GDM1 (cell line): ENCODE measurements at regions not wholly inside any gene's neighbourhood (a gene's known extent, or its start where the extent isn't known, plus 50 kb on each side); places are given as distances from the start of the nearest gene placed in this dataset.

Experiments used
- DNase-seq: peaks from one replicate; lab custom pipeline; 2025; lab: John Stamatoyannopoulos, UW

DNA sequence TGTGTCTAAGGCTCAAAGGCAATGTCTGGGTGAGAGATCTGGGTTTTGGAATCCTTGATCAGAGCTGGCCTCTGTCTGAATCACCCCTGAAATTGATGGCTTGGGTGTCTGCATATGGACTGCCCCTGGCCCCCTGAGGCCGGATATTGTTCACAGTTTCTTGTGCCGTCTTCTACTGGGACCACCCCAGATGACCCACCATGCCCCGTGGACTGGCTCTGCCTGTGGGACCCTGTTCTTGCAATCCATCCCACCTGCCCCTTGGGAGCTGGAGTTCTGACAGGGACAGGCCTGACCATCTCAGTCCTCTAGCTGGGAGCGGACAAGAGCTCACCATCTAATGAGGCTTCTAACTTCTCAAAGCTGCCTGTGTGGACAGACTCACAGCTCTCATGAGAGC is 119.9 kb downstream of the FAM43A start:
- DNase-seq, result no peak

DNA sequence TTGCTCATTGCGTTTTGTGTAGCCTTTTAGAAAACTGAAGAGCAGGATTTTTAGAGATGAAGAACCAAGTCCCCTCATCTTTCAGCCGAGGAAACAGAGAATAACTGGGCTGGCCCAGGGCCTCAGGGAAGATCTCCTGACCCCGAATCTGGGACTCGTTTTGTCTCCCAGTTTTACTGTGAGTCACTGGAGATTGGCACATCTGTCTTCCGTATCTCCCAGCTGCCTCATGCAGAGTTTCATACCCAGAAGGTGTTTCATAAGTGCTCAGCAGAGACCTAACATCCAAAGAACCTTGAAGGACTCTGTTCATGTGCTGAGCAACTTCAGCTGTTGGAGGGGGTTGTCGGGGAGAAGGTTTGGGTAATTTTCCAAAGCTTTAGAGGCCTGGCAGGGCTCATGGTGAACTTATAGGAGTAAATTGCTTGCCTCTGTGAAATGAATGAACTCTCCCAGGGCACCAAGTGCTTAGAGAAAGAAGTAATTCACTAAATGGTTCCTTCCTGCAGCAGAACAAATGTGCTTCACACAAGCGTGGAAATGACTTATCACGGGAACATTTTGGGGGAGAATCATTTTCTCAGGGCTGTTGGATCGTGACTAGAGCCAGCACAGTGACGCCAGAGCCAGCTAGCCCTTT is 121.4 kb downstream of the FAM43A start:
- no peak for DNase-seq

DNA sequence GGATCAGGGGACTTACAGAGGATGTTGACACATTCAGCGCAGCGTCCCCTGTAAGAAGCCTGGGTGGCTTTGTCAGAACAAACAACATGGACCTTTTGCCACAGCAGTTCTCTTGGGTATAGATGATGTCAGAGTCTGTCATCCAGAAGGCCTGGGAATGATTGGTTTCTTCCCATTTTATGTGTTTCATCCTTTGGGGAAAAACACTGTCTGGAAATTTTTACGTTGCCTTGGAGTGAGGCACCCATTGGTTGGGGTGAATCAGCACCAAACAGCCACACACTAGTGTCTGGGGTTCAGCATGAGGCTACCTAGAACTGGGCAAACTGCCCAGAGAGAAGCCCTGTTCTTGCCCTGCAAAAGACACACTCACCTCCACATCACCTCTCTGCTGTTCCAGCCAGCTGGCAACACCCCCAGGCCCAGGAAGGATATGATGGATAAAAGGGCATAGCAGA is 123.0 kb downstream of the FAM43A start:
- DNase-seq, result no peak

DNA sequence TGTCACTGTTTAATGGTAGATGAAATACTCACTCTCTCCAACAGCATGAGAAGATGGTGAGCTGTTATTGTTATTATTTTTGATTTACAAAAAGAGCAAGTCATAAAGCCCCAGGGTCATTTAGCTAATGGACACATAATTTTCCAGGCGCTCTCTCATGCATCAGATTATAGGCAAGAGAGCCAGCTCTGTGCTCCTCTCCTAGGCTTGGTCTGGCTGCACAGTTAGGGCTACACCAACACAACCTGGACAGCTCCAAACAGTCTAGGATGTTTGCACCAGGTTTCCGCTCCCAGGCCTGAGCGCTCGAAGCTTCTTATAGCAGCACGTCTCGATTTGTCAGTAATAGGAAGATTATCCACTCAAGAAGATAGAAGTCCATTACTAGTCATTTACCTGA is 123.7 kb downstream of the FAM43A start:
- DNase-seq, result no peak

DNA sequence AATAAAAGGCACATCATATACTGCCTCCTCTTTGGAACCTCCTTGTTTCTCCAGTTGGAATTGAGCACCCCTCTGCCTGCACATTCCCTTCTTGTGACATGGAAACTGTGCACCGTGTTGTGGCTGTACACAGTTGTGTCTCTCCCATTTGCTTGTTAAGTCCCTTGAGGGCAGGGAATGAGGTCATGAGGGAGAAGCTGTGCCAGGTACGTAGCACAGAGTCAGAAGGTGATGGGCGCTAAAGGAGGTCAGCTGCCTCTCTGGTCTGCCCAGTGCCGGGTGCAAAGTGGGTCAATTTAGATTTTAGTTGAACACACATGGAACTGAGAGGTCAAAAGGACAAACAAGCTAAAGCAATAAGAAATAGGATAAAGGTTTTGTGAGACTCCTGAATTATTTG is 124.4 kb downstream of the FAM43A start:
- DNase-seq, result no peak

DNA sequence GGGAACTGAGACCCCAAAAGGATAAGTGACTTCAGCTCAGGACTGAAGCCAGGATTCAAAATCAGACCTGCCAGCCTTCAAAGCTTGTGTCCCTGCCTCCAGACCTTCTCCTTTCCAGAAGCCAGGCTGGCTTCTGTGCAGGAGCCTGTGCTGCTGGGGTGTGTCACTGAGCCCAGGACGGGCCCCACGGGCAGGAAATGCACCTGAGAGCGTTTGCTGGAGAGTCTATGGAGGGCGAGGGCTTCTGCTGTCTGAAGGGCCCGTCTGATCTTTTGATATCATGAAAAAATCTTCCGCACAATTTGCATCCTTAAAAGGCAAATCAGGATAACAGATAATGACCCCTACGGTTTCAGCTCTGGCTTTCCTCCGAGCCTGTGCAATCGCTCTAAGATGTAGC is 125.4 kb downstream of the FAM43A start:
- DNase-seq, result no peak

DNA sequence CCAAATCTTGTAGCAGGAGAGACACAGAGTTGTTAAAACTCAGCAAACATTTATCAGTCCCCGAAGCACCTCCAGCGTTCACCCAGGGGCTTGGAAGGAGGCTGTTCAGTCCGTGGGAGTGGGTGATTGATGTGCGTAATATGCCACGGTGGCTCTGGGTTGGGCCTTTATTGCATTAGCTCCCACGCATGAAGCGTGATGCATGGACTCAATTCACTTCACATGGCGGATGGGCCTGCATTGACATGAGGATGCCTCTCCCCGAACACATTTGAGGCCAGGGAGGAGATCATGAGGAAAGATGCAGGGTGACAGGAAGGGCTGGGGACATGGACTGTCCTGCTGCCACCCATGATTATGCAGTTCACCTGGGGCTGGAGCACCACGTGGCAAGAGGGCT is 126.5 kb downstream of the FAM43A start:
- no peak for DNase-seq

DNA sequence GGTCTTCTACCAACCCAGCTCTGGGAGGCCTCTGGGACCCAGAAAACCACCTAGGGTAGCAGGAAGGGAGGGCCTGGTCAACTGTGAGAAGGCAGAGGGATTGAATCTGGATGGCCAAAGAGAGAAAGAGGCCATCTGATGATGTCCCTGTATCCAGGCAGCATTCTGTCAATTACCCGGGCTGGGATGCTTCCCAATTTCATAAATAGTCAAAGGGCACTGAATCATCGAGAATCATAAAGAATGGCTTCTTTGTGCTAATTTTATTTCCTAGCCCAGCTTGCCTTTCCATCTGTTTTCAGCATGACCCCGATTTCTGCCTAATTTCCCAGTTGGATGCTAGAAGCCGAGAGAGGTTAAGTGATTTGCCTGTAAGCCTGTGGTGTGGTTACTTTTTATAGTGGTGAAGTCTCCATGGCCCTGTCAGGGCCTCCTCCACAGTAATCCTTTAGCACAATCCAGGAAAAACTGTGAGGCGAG is 129.2 kb downstream of the FAM43A start:
- no peak for DNase-seq

DNA sequence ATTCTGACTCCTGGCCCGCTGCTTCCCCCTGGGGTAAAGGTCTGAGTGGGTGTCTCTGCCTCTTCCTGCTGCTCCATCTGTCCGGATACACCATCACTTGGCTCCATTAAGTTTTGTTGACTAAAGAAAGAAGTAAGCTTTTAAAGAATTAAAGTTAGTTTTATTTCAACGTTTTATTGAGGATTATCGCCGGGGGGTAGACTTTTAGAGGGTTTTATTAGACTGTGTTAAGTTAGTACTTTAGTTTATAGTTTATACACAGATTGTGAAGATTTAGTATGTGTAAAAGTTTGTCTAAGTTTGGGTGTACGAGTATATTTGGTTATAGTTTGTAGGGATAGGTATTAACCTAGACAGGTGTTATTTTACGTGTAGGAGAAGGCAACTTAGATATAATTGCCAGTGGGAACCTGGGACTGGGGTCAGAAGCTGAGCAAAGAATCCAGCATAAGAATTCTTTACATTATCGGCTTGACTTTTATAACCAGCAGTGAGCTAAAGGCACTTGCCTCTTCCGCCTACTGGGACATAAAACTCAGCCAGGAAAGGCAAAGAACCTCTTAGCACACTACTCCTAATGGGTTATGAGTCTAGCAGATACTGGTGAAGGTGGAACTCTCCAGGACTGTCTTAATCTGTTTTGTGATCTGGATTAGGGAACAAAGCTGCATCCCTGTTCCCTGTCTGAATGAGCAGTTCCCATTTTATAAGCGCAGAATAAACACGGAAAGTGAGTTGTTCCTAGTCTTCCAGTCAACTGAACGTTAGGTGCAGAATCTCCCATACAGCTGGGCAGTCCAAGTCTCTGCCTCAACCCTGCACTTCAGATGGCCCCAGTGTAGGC is 131.3 kb downstream of the FAM43A start:
- no peak for DNase-seq

DNA sequence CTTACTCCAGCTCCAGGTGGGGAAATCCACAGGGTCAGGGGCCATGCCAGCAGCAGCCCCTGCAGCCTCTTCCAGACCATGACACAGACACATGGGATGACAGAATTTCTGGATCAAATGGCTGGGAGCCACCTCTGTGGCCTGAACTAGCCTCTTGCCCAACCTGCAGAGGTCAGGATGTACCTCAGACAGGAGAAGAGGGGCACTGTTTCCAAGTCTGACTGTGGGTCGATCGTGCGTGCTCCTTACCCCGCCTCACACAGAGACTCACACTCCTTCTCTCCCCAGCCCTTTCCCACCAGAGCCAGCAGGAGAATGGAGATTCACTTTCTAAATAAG is 131.9 kb downstream of the FAM43A start:
- no peak for DNase-seq

DNA sequence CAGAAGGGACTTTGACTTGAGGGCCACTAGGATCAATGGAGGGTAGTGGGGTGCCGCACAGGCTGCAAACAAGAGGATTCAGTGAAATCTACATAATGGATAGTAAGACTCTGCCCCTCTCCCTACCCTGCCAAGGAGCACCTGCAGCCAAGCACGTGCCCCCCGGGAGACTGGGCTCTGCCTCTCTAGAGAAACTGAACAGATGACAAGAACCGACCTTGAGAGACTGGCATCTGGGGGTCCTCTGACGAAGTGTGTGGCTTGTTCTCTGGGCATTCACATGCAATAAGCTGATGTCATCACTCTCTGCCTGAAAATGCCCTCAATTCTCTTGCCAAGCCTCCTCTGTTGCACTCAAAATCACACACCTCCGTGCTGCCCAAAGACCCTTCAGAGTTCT is 132.3 kb downstream of the FAM43A start:
- no peak for DNase-seq

DNA sequence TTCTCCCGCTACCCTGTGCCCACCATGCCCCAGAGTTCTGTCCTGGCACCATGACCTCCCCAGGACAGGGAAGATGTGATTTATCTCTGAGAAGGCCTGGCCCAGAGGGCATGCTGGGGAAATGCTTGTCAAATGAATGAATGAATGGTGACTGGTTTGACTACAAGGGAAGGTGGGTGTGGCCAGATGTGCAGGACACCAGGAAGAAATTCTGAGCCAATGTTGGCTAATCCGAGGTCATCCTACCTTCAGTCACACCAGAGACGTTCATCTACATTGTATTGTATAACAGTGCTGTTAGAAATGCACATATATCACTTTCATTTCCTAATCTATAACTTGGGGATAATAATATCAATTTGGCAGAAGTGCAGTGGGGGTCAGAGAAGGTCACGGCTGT is 138.4 kb downstream of the FAM43A start:
- no peak for DNase-seq

DNA sequence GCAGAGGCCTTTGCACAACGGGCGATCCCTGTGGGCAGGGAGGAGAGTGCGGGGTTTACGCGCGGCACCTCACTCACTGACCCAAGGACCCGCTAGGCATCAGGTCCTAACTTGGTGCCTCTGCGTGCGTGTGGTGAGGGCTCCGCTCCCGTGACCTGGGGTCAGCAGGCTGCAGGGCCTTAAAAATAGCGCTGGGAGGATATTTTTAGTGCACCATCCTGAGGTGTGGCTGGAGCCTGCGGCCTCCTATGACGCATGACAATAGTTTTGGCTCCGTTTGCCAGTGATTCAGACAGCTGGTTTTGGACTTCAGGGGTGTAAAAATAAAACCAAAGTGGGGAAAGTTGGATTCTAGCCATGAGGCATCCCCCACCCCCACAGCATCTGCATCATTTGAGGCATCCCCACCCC is 139.0 kb downstream of the FAM43A start:
- no peak for DNase-seq

DNA sequence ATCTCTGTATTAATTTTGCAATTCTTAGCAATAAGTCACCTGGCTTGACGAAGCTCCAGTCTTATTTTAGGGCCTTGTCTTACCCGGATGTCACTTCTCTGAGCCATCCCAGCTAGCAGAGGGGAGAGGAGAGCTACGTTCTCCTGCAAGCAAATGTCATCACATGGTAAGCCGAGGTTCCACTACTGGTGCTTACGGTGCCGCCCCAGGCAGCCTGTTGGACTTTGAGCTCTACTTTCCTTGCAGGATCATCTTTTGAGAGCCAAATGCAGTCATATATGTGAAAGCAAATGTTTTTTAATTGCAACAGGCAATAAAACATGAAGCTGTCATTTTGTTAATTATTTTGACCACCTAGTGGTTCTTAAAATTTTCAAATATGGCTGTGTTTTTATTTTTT is 140.9 kb downstream of the FAM43A start:
- no peak for DNase-seq

DNA sequence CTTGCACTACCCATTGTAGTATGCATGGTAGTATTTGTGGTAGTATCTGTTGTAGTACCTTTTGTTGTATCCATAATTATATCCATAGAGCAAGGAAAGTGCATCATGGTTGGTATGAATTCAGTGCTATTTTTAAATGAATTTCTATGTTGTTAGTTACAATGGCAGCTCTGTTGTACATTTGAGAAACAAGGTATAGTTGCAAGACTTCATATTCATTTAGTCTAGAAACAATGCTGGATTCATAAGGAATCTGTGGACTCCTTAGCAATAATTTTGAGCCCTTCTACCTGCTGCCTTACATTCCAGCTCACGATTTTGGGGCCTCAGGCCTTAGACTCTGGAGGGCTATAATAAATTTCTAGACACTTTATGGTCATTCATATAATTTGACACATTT is 141.8 kb downstream of the FAM43A start:
- DNase-seq, result no peak

DNA sequence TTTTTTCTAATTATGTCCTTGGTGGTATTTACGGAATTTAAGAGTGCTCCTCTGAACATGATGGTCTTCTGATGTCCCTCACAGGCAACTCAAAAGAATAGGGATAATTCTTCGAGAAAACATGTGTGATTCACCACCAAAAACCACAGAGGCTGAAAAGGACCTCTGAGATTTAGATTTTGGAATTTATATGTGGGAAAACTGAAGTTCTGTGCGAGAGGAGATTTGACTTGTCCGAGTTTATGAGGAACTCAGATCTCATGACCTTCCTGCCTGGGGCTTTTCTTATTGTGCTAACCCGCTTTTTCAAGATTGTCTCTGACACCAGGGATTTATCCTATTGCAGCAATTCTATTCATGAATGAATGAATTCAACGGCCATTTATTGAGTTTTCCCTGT is 142.4 kb downstream of the FAM43A start:
- no peak for DNase-seq

DNA sequence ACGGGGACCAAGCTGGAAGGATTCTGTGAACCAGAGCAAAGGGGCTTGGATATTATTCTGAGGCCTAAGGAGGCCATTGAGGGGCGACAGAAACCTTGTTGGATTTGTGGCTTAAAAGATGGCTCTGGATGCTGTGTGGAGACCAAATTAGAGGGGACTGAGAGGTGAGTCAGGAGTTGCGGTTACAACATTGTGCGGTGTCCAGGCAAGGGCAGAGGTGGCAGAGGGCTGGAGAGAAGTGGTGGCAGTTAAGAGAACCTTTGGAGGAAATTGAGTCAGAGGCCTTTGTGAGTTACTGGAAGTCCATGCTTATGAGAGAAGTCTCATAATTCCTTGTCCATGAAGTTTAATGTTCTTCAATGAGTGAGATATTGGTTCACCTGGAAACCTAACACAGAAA is 143.2 kb downstream of the FAM43A start:
- no peak for DNase-seq

DNA sequence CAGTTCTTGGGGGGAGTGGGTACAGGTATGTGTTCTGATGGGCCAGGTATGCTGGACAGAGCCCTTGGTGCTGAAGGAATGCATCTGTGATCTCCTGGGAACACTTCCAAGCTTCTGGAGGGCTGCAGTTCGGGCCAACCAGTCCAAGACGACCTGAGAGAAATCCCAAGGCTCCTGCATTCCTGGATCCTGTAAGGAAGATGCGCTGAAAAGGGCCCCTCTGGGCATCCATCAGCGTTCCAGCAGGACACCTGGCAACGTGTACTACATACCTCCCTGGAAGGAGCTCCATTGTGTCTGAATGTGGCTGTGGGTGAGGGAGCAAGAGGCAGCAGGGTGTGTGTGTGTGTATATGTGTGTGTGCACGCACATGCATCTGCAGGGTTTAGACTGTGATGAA is 144.7 kb downstream of the FAM43A start:
- DNase-seq, result no peak

DNA sequence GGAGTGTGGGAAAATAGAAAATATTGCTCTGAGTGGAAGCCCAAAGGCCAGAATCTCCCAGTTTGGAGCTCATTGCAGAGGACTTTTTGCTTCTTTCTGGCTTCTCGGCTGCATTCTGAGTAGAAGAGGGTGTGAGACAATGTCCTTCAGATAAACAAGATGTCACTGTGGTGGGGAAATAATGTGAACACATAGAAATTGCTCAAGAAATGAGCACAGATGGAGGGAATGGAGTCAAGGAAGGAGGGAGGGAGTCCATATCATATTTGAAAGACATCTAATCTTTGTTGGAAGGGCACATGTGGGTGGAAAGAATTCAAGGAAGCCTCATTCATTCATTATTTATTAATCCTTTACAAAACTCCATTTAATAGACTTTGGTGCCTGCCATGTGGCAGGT is 145.3 kb downstream of the FAM43A start:
- no peak for DNase-seq

DNA sequence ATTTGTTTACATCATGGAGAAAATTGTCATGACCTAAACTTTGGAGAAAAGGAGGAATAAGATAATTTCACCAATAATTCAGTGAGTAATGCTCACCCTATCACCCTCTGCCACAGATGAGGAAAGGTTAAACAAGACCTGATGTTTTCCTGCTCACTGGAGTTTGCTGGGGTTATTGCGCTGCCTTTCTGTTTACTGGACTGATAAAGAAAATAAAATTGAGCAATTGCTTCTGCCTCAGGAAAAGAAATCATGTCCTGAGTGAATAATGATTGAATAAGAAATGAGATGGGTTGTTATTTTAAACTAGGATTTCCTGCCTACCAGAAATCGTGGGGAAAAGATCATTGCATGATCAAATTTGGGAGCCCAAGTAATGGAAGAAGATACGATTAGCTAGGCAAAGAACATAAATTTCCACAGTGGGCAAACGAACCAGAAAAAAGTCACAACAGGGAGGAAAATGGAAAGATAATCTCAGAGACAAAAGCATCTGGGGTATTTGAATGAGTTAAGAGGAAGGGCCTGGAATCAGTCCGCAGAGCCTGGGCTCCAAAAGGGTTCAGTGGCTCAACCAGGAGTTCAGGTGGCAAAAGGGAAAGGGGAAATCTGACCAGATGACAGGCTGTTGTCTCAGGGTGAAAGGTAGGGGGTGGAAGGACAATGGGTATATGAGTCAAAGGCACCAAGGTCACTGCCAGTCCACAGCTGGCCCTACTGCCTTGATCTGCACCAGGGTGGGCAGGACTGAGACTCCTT is 146.8 kb downstream of the FAM43A start:
- DNase-seq, result no peak

DNA sequence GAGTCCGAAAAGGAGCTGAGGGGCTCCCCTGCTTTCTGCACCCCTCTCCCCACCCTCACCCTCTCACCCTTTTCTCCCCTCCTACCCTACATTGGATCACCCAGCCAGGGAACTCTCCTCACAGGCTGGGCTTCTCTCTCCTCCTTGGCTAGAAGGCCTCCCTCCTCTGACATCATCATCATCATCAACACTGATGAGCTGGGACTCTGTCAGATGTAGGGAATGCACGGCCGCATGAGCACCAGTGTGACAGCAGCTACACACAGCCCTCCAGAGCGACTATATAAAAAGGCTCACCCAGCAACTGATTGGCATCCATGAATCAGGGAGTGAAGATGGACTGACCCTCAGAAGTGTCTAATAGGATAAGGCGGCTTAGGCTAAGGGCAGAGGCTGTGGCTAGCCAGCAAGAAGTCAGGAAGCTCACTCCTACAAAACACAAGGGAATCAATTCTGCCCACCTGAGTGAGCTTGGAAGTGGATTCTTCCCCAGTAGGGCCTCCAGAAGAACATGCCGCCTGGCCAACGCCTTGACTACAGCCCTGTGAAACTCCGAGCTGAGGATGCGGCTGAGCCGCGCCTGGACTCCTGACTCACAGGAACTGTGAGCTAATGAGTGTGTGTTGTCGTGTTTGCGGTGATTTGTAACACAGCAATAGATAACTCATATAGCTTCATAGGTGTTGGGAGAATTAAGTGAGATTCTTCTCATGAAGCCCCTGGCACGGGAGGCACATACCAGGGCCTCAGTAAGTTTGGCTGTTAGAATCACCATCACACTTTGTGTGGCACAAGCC is 147.6 kb downstream of the FAM43A start:
- no peak for DNase-seq

DNA sequence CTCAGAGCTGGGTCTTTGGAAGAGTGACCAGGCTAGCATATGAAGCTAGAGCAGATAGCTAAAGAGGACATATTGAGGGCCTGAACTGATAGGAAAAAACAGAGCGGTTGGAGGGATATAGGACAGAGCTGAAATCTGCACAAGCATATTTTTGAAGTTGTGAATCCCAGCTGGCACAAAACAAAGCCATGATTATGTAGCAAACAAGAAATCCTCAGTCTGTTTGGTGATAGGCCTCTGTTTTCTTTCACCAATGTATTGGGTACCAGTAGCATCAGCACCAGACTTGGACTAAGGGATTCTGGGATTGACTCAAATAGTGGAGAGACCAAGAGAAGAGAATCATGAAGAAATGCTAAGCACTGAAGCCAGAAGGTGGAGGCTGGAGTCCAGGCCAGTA is 151.0 kb downstream of the FAM43A start:
- DNase-seq, result no peak
